Glomerular visceral epithelial cell (primary cell): ENCODE measurements at regions not wholly inside any gene's neighbourhood (a gene's known extent, or its start where the extent isn't known, plus 50 kb on each side); places are given as distances from the start of the nearest gene placed in this dataset.
A peak's percentile ranks its signal among the peaks of the same experiment; 100 is the strongest.
"Not testable (repeated sequence)": the region's sequence is repeated elsewhere in the genome, so short reads cannot be mapped to it uniquely, and the experiment has no call there.

ENCODE experiments used
- DNase-seq: peaks from one replicate; pipeline ENCODE4 v3.0.0-alpha.2; 2016; ENCODE audit errors: extremely low spot score

- DNase-seq: no peak
Measured at GRCh38 chr2:145927131-145927950, 1407.4 kb upstream of the ZEB2 start.

GRCh38 chr2:145925591-145925990, 1405.7 kb upstream of the ZEB2 start:
- DNase-seq: no peak

GRCh38 chr2:145919477-145919876, 1399.6 kb upstream of the ZEB2 start:
- no peak for DNase-seq

GRCh38 chr2:145918951-145919350, 1399.0 kb upstream of the ZEB2 start:
- no peak for DNase-seq

- DNase-seq: no peak
Measured at GRCh38 chr2:145916799-145917198, 1396.9 kb upstream of the ZEB2 start.

- DNase-seq: no peak
Measured at GRCh38 chr2:145914716-145915115, 1394.8 kb upstream of the ZEB2 start.

GRCh38 chr2:145910416-145910815, 1390.5 kb upstream of the ZEB2 start:
- no peak for DNase-seq

GRCh38 chr2:145909766-145910165, 1389.8 kb upstream of the ZEB2 start:
- DNase-seq: no peak

- DNase-seq: no peak
Measured at GRCh38 chr2:145909175-145909755, 1389.3 kb upstream of the ZEB2 start.

- peak; percentile 67 for DNase-seq
Measured at GRCh38 chr2:145906354-145906753, 1386.4 kb upstream of the ZEB2 start.

GRCh38 chr2:145905371-145905770, 1385.5 kb upstream of the ZEB2 start:
- no peak for DNase-seq

- DNase-seq: no peak
Measured at GRCh38 chr2:145897151-145897550, 1377.2 kb upstream of the ZEB2 start.

GRCh38 chr2:145887915-145888314, 1368.0 kb upstream of the ZEB2 start:
- DNase-seq: no peak

GRCh38 chr2:145880997-145881396, 1361.1 kb upstream of the ZEB2 start:
- not testable (repeated sequence) for DNase-seq

- DNase-seq: no peak
Measured at GRCh38 chr2:145875016-145875415, 1355.1 kb upstream of the ZEB2 start.

- DNase-seq: peak; percentile 35
Measured at GRCh38 chr2:145874466-145874865, 1354.5 kb upstream of the ZEB2 start.

- DNase-seq: no peak
Measured at GRCh38 chr2:145864501-145864900, 1344.6 kb upstream of the ZEB2 start.

- no peak for DNase-seq
Measured at GRCh38 chr2:145861940-145862339, 1342.0 kb upstream of the ZEB2 start.

- DNase-seq: no peak
Measured at GRCh38 chr2:145860083-145860482, 1340.2 kb upstream of the ZEB2 start.

- DNase-seq: no peak
Measured at GRCh38 chr2:145855142-145855541, 1335.2 kb upstream of the ZEB2 start.

- no peak for DNase-seq
Measured at GRCh38 chr2:145854039-145854755, 1334.3 kb upstream of the ZEB2 start.

- no peak for DNase-seq
Measured at GRCh38 chr2:145851730-145852129, 1331.8 kb upstream of the ZEB2 start.

GRCh38 chr2:145849466-145849865, 1329.5 kb upstream of the ZEB2 start:
- no peak for DNase-seq
